ENCODE measurements at regions not wholly inside any gene's neighbourhood (a gene's known extent, or its start where the extent isn't known, plus 50 kb on each side); places are given as distances from the start of the nearest gene placed in this dataset.
A peak's percentile ranks its signal among the peaks of the same experiment; 100 is the strongest.

GRCh38 chr6:150711584-150712504 lies 112.2 kb downstream of the PLEKHG1 start:
- DNase-seq (ENCODE audit: low read depth, low spot score): no peak

- no peak for DNase-seq (ENCODE audit: low read depth, low spot score)
Measured at GRCh38 chr6:150712505-150713252, 113.0 kb downstream of the PLEKHG1 start.

GRCh38 chr6:150713487-150713886 lies 113.8 kb downstream of the PLEKHG1 start:
- DNase-seq (ENCODE audit: low read depth, low spot score): no peak

- no peak for DNase-seq (ENCODE audit: low read depth, low spot score)
Measured at GRCh38 chr6:150713931-150714330, 114.2 kb downstream of the PLEKHG1 start.

GRCh38 chr6:150715133-150715532 lies 115.4 kb downstream of the PLEKHG1 start:
- no peak for DNase-seq (ENCODE audit: low read depth, low spot score)

GRCh38 chr6:150717419-150717818 lies 117.7 kb downstream of the PLEKHG1 start:
- peak; percentile 67 for DNase-seq (ENCODE audit: low read depth, low spot score)

GRCh38 chr6:150719099-150719766 lies 119.5 kb downstream of the PLEKHG1 start:
- DNase-seq (ENCODE audit: low read depth, low spot score): no peak

- no peak for DNase-seq (ENCODE audit: low read depth, low spot score)
Measured at GRCh38 chr6:150719831-150720230, 120.1 kb downstream of the PLEKHG1 start.

GRCh38 chr6:150720774-150721233 lies 121.1 kb downstream of the PLEKHG1 start:
- peak; percentile 78 for DNase-seq (ENCODE audit: low read depth, low spot score)

- DNase-seq (ENCODE audit: low read depth, low spot score): no peak
Measured at GRCh38 chr6:150721418-150722266, 122.0 kb downstream of the PLEKHG1 start.

GRCh38 chr6:150722614-150723344 lies 123.1 kb downstream of the PLEKHG1 start:
- DNase-seq (ENCODE audit: low read depth, low spot score): no peak

- no peak for DNase-seq (ENCODE audit: low read depth, low spot score)
Measured at GRCh38 chr6:150723345-150723658, 123.6 kb downstream of the PLEKHG1 start.

- DNase-seq (ENCODE audit: low read depth, low spot score): peak; percentile 82
Measured at GRCh38 chr6:150723857-150724256, 124.2 kb downstream of the PLEKHG1 start.

- no peak for DNase-seq (ENCODE audit: low read depth, low spot score)
Measured at GRCh38 chr6:150725795-150726194, 126.1 kb downstream of the PLEKHG1 start.

GRCh38 chr6:150729188-150729748 lies 129.6 kb downstream of the PLEKHG1 start:
- DNase-seq (ENCODE audit: low read depth, low spot score): no peak

GRCh38 chr6:150730801-150731457 lies 131.2 kb downstream of the PLEKHG1 start:
- no peak for DNase-seq (ENCODE audit: low read depth, low spot score)

GRCh38 chr6:150732765-150733539 lies 132.6 kb upstream of the MTHFD1L start:
- DNase-seq (ENCODE audit: low read depth, low spot score): no peak

- no peak for DNase-seq (ENCODE audit: low read depth, low spot score)
Measured at GRCh38 chr6:150733726-150734125, 131.8 kb upstream of the MTHFD1L start.

- no peak for DNase-seq (ENCODE audit: low read depth, low spot score)
Measured at GRCh38 chr6:150734235-150734634, 131.3 kb upstream of the MTHFD1L start.
